HK-2 (cell line): ENCODE measurements at regions not wholly inside any gene's neighbourhood (a gene's known extent, or its start where the extent isn't known, plus 50 kb on each side); places are given as distances from the start of the nearest gene placed in this dataset.

ENCODE experiments used
- DNase-seq: peaks from one replicate; pipeline ENCODE4 v3.0.0-alpha.2; 2018; ENCODE audit not compliant: unreplicated experiment

GRCh38 chrX:109928596-109929335 is 74.1 kb upstream of the TMEM164 start:
- DNase-seq: no peak

- no peak for DNase-seq
Observed at GRCh38 chrX:109931677-109932076, 71.2 kb upstream of the TMEM164 start.

- peak; percentile 7 for DNase-seq
Observed at GRCh38 chrX:109934434-109934833, 68.5 kb upstream of the TMEM164 start.

GRCh38 chrX:109934935-109935334 is 68.0 kb upstream of the TMEM164 start:
- no peak for DNase-seq

- no peak for DNase-seq
Observed at GRCh38 chrX:109936114-109936513, 66.8 kb upstream of the TMEM164 start.

- DNase-seq: no peak
Observed at GRCh38 chrX:109936598-109936997, 66.3 kb upstream of the TMEM164 start.

GRCh38 chrX:109939498-109939897 is 63.4 kb upstream of the TMEM164 start:
- no peak for DNase-seq

- DNase-seq: no peak
Observed at GRCh38 chrX:109940411-109940810, 62.5 kb upstream of the TMEM164 start.

- DNase-seq: no peak
Observed at GRCh38 chrX:109943092-109943739, 59.7 kb upstream of the TMEM164 start.

- no peak for DNase-seq
Observed at GRCh38 chrX:109943740-109944092, 59.2 kb upstream of the TMEM164 start.

- no peak for DNase-seq
Observed at GRCh38 chrX:109952050-109952449, 50.9 kb upstream of the TMEM164 start.

GRCh38 chrX:109952985-109953905 is 49.7 kb upstream of the TMEM164 start:
- DNase-seq: no peak
